Smooth muscle cell (in vitro differentiated cells): ENCODE measurements at regions not wholly inside any gene's neighbourhood (a gene's known extent, or its start where the extent isn't known, plus 50 kb on each side); places are given as distances from the start of the nearest gene placed in this dataset.

Source experiments
- DNase-seq: peaks from one replicate; lab custom pipeline; 2025; ENCODE audit not compliant: unreplicated experiment; lab: John Stamatoyannopoulos, UW
- H2AFZ ChIP-seq: fragments of 200-600 bp; sonication (generic); 2 replicates; pipeline ENCODE4 v1.6.0; 2016; ENCODE audit warnings: antibody characterized with exemption, low read depth, mild to moderate bottlenecking
- H3F3A ChIP-seq: fragments of 200-600 bp; sonication (generic); 2 replicates; pipeline ENCODE4 v1.6.0; 2017; ENCODE audit warnings: antibody characterized with exemption, low read depth
- H3K27ac ChIP-seq: fragments of 200-600 bp; sonication (generic); 2 replicates; pipeline ENCODE4 v1.5.1; 2016; ENCODE audit warnings: low read depth, mild to moderate bottlenecking
- H3K27me3 ChIP-seq: fragments of 200-600 bp; sonication (generic); 2 replicates; pipeline ENCODE4 v1.6.1; 2016; ENCODE audit warnings: low read depth, mild to moderate bottlenecking
- H3K36me3 ChIP-seq: fragments of 200-600 bp; sonication (generic); 2 replicates; pipeline ENCODE4 v1.5.1; 2016; ENCODE audit warnings: low read depth
- H3K4me1 ChIP-seq: fragments of 200-600 bp; sonication (generic); 2 replicates; pipeline ENCODE4 v1.5.1; 2016; ENCODE audit warnings: low read depth
- H3K4me2 ChIP-seq: fragments of 200-600 bp; sonication (generic); 2 replicates; pipeline ENCODE4 v1.6.0; 2016; ENCODE audit warnings: mild to moderate bottlenecking
- H3K4me3 ChIP-seq: fragments of 200-600 bp; sonication (generic); 2 replicates; pipeline ENCODE4 v1.5.1; 2016; ENCODE audit warnings: mild to moderate bottlenecking
- H3K79me2 ChIP-seq: fragments of 200-600 bp; sonication (generic); 2 replicates; pipeline ENCODE4 v1.6.0; 2016; ENCODE audit warnings: low read depth, mild to moderate bottlenecking
- H3K9ac ChIP-seq: fragments of 200-600 bp; sonication (generic); 2 replicates; pipeline ENCODE4 v1.6.0; 2016; ENCODE audit warnings: low read depth
- H3K9me3 ChIP-seq: fragments of 200-600 bp; sonication (generic); replicated peaks from 2 replicates; pipeline ENCODE4 v1.5.1; 2016; ENCODE audit warnings: low read depth
- H4K20me1 ChIP-seq: fragments of 200-600 bp; sonication (generic); 2 replicates; pipeline ENCODE4 v1.6.0; 2016; ENCODE audit warnings: low read depth
- WGBS: methylation state at CpG from one replicate; pipeline ENCODE4 v1.1.7; 2016; ENCODE audit warnings: low lambda C conversion rate; 5-methylcytosine and 5-hydroxymethylcytosine counted together
- TF ChIP-seq, protein P1 (sequence below): fragments of 200-600 bp; sonication (generic); IDR thresholded peaks from 2 replicates; pipeline ENCODE4 v1.5.1; 2017; ENCODE audit warnings: borderline replicate concordance, mild to moderate bottlenecking, antibody characterized with exemption; ENCODE audit not compliant: insufficient read depth, poor library complexity, severe bottlenecking

DNA sequence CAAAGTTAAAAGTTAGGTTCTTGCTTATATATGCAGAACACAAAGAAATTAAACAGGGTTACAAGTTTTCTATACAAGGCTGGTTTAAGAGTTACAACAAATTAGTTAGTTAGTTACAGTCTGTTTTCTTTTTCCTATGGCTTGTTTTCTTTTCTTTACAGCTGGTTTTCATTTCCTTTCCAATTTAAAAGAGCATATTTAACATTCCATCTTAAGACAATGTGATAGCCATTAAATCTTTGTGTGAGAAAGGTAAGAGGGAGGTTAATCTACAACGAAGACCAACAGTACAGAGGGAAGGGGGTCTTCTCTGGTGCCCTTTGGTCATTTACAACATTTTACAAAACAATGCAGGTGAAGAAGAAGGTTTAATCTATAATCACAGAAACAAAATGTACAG, 290.6 kb downstream of the ZNF674 start:
- Histone ChIP-seq H3K9me3 (no peaks in the 10 kb centered on the region), H2AFZ (no peak overlapping the region), H3F3A (no peaks in the 10 kb centered on the region), H3K4me1 (no peaks in the 10 kb centered on the region), H3K9ac (no peak overlapping the region), H4K20me1 (no peaks in the 10 kb centered on the region), H3K4me2 (peak overlapping the region; percentile 44), H3K36me3 (no peaks in the 10 kb centered on the region), H3K27ac (peak overlapping the region; percentile 8), H3K4me3 (no peak overlapping the region), H3K27me3 (no peaks in the 10 kb centered on the region), H3K79me2 (no peaks in the 10 kb centered on the region)
- WGBS, result 33% methylated on average over 1 of the region's 1 CpG
- TF ChIP-seq, protein P1, sequence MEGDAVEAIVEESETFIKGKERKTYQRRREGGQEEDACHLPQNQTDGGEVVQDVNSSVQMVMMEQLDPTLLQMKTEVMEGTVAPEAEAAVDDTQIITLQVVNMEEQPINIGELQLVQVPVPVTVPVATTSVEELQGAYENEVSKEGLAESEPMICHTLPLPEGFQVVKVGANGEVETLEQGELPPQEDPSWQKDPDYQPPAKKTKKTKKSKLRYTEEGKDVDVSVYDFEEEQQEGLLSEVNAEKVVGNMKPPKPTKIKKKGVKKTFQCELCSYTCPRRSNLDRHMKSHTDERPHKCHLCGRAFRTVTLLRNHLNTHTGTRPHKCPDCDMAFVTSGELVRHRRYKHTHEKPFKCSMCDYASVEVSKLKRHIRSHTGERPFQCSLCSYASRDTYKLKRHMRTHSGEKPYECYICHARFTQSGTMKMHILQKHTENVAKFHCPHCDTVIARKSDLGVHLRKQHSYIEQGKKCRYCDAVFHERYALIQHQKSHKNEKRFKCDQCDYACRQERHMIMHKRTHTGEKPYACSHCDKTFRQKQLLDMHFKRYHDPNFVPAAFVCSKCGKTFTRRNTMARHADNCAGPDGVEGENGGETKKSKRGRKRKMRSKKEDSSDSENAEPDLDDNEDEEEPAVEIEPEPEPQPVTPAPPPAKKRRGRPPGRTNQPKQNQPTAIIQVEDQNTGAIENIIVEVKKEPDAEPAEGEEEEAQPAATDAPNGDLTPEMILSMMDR, result no peak
- no peak for DNase-seq

DNA sequence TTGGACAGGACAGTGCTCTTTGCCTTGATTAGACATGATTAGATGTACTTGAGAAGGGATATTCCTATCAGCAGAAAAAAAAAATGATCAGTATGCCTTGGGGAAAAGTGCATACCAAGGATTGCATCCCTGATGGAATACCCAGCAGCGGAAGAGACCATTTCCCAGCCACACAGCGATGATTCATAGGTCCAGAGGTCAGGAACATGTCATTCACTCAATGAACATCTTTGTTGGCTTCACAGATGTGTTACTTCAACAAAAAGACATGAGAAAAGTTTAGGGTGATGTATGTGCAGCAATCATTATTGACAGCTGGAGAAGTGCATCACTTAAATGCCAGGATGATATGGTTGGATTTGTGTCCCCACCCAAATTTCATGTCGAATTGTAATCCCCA, 293.5 kb downstream of the ZNF674 start:
- DNase-seq, result no peak
- no peak overlapping the region for H2AFZ ChIP-seq
- no peak overlapping the region for H3K4me2 ChIP-seq
- H3K9me3 ChIP-seq, result no peaks in the 10 kb centered on the region
- no peak overlapping the region for H3K4me3 ChIP-seq
- H3K27ac ChIP-seq, result no peak overlapping the region
- H3K79me2 ChIP-seq, result no peaks in the 10 kb centered on the region
- WGBS, result 32% methylated on average over 3 of the region's 3 CpGs
- H3K9ac ChIP-seq, result no peak overlapping the region
- H3K4me1 ChIP-seq, result no peaks in the 10 kb centered on the region
- no peaks in the 10 kb centered on the region for H4K20me1 ChIP-seq
- no peaks in the 10 kb centered on the region for H3K36me3 ChIP-seq
- H3K27me3 ChIP-seq, result no peaks in the 10 kb centered on the region
- TF ChIP-seq, protein P1, result no peak
- H3F3A ChIP-seq, result no peaks in the 10 kb centered on the region

GRCh38 chrX:46250151-46250550, 295.1 kb downstream of the ZNF674 start:
- TF ChIP-seq, protein P1, result no peak
- no peak overlapping the region for H2AFZ ChIP-seq
- no peak overlapping the region for H3K4me2 ChIP-seq
- H3K9me3 ChIP-seq, result no peaks in the 10 kb centered on the region
- H3F3A ChIP-seq, result no peaks in the 10 kb centered on the region
- H3K79me2 ChIP-seq, result no peaks in the 10 kb centered on the region
- no peak overlapping the region for H3K27ac ChIP-seq
- H3K36me3 ChIP-seq, result no peaks in the 10 kb centered on the region
- no peak for DNase-seq
- H4K20me1 ChIP-seq, result no peaks in the 10 kb centered on the region
- H3K4me3 ChIP-seq, result no peak overlapping the region
- no peaks in the 10 kb centered on the region for H3K4me1 ChIP-seq
- H3K9ac ChIP-seq, result no peak overlapping the region
- no peaks in the 10 kb centered on the region for H3K27me3 ChIP-seq
- 68% methylated on average over 2 of the region's 2 CpGs for WGBS

- H3K79me2 ChIP-seq, result no peaks in the 10 kb centered on the region
- H3K4me2 ChIP-seq, result no peak overlapping the region
- no peaks in the 10 kb centered on the region for H4K20me1 ChIP-seq
- H3K9ac ChIP-seq, result no peak overlapping the region
- DNase-seq, result no peak
- no peaks in the 10 kb centered on the region for H3K4me1 ChIP-seq
- H3K27ac ChIP-seq, result no peak overlapping the region
- H3K4me3 ChIP-seq, result no peak overlapping the region
- H2AFZ ChIP-seq, result no peak overlapping the region
- TF ChIP-seq, protein P1, result no peak
- no peaks in the 10 kb centered on the region for H3K9me3 ChIP-seq
- no peaks in the 10 kb centered on the region for H3F3A ChIP-seq
- no peaks in the 10 kb centered on the region for H3K27me3 ChIP-seq
- no peaks in the 10 kb centered on the region for H3K36me3 ChIP-seq
- 79% methylated on average over 4 of the region's 4 CpGs for WGBS
Measured at GRCh38 chrX:46247456-46247855, 297.8 kb downstream of the ZNF674 start.
